LNCAP (cell line): ENCODE measurements at regions not wholly inside any gene's neighbourhood (a gene's known extent, or its start where the extent isn't known, plus 50 kb on each side); places are given as distances from the start of the nearest gene placed in this dataset.

Experiments used
- CTCF ChIP-seq: fragments of 450-650 bp; IDR thresholded peaks from 2 replicates; pipeline ENCODE4 v1.5.1; 2017; ENCODE audit warnings: mild to moderate bottlenecking

- TF ChIP-seq CTCF = no peak
Observed at GRCh38 chr12:33115716-33116115, 219.1 kb upstream of the PKP2 start.

- TF ChIP-seq CTCF = no peak
Observed at GRCh38 chr12:33111850-33112249, 215.3 kb upstream of the PKP2 start.

GRCh38 chr12:33093534-33093933 is 197.0 kb upstream of the PKP2 start:
- no peak for TF ChIP-seq CTCF

- no peak for TF ChIP-seq CTCF
Observed at GRCh38 chr12:33061844-33062243, 165.3 kb upstream of the PKP2 start.

GRCh38 chr12:33054371-33054770 is 157.8 kb upstream of the PKP2 start:
- no peak for TF ChIP-seq CTCF

GRCh38 chr12:33052141-33053051 is 155.8 kb upstream of the PKP2 start:
- TF ChIP-seq CTCF = no peak

GRCh38 chr12:33047666-33048065 is 151.1 kb upstream of the PKP2 start:
- no peak for TF ChIP-seq CTCF

- no peak for TF ChIP-seq CTCF
Observed at GRCh38 chr12:33044447-33044846, 147.9 kb upstream of the PKP2 start.
